Endodermal cell (in vitro differentiated cells): ENCODE measurements at regions not wholly inside any gene's neighbourhood (a gene's known extent, or its start where the extent isn't known, plus 50 kb on each side); places are given as distances from the start of the nearest gene placed in this dataset.

Experiments used
- DNase-seq: peaks from one replicate; pipeline ENCODE4 v3.0.0-alpha.2; 2017
- H3K27ac ChIP-seq: 2 replicates; pipeline ENCODE4 v1.5.1; 2013; ENCODE audit warnings: mild to moderate bottlenecking, low read depth, low read length, moderate library complexity
- H3K27me3 ChIP-seq: 2 replicates; pipeline ENCODE4 v1.6.1; 2013; ENCODE audit warnings: mild to moderate bottlenecking, low read length, moderate library complexity; ENCODE audit not compliant: insufficient read depth, control insufficient read depth, poor library complexity, severe bottlenecking
- H3K36me3 ChIP-seq: 2 replicates; pipeline ENCODE4 v1.7.0; 2013; ENCODE audit warnings: mild to moderate bottlenecking, low read length, moderate library complexity; ENCODE audit not compliant: control insufficient read depth, insufficient read depth
- H3K4me1 ChIP-seq: one replicate; pipeline ENCODE4 v1.7.0; 2013; ENCODE audit warnings: low read length; ENCODE audit not compliant: control insufficient read depth, insufficient read depth
- H3K4me3 ChIP-seq: 2 replicates; pipeline ENCODE4 v1.5.1; 2013; ENCODE audit warnings: mild to moderate bottlenecking, low read length, moderate library complexity
- H3K9ac ChIP-seq: 2 replicates; pipeline ENCODE4 v1.6.1; 2013; ENCODE audit warnings: mild to moderate bottlenecking, low read length, moderate library complexity; ENCODE audit not compliant: poor library complexity, severe bottlenecking; ENCODE audit errors: extremely low read depth
- H3K9me3 ChIP-seq: 2 replicates; pipeline ENCODE4 v1.6.1; 2013; ENCODE audit warnings: mild to moderate bottlenecking, low read length, moderate library complexity; ENCODE audit not compliant: control insufficient read depth
- H3K27ac Mint-ChIP-seq: 2 replicates; pipeline ENCODE4 v1.8.0; 2020; ENCODE audit warnings: mixed read lengths
- H3K27me3 Mint-ChIP-seq: 2 replicates; pipeline ENCODE4 v1.8.0; 2021; ENCODE audit warnings: mild to moderate bottlenecking, mixed read lengths; ENCODE audit not compliant: insufficient read depth
- H3K36me3 Mint-ChIP-seq: 2 replicates; pipeline ENCODE4 v1.8.0; 2020; ENCODE audit warnings: low read depth, mixed read lengths
- H3K4me1 Mint-ChIP-seq: 2 replicates; pipeline ENCODE4 v1.8.0; 2020; ENCODE audit warnings: mixed read lengths
- H3K4me3 Mint-ChIP-seq: 2 replicates; pipeline ENCODE4 v1.8.0; 2020; ENCODE audit warnings: mild to moderate bottlenecking, moderate library complexity, mixed read lengths
- H3K9me3 Mint-ChIP-seq: 2 replicates; pipeline ENCODE4 v1.8.0; 2020; ENCODE audit warnings: mild to moderate bottlenecking, mixed read lengths
- WGBS, 2 experiments: methylation state at CpG; one replicate each; pipeline versions ENCODE4 v1.1.5 to v1.1.7; 2013; ENCODE audit warnings: missing lambda C conversion rate in 2 of 2, mixed read lengths in 1 of 2; ENCODE audit not compliant: insufficient coverage in 1 of 2, insufficient read length in 1 of 2; 5-methylcytosine and 5-hydroxymethylcytosine counted together
- TF ChIP-seq, protein P1 (sequence below): fragments of 200-600 bp; sonication (generic); conservative IDR thresholded peaks from 2 replicates; pipeline ENCODE4 v1.5.0; 2021; ENCODE audit warnings: antibody characterized with exemption, mild to moderate bottlenecking

DNA sequence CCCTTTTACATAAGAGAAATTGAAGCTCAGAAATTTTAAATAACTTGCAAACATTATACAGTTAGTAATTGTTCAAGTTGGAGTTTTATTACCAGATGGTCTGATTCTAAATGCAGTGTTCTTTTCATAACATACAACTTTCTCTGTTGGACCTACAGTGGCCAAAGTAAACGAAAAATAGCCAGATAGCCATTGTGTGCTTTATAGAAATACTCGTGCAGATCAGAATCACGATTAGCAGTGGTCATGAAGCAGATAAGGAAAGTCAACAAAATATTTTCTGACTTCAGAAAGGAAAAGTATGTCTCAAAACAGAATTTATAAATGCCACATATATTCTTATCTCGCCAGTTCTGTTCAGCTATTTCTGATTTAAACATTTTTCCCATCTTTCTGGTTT, 436.9 kb downstream of the CNTN6 start:
- TF ChIP-seq, protein P1, sequence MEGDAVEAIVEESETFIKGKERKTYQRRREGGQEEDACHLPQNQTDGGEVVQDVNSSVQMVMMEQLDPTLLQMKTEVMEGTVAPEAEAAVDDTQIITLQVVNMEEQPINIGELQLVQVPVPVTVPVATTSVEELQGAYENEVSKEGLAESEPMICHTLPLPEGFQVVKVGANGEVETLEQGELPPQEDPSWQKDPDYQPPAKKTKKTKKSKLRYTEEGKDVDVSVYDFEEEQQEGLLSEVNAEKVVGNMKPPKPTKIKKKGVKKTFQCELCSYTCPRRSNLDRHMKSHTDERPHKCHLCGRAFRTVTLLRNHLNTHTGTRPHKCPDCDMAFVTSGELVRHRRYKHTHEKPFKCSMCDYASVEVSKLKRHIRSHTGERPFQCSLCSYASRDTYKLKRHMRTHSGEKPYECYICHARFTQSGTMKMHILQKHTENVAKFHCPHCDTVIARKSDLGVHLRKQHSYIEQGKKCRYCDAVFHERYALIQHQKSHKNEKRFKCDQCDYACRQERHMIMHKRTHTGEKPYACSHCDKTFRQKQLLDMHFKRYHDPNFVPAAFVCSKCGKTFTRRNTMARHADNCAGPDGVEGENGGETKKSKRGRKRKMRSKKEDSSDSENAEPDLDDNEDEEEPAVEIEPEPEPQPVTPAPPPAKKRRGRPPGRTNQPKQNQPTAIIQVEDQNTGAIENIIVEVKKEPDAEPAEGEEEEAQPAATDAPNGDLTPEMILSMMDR = no peak
- 69 to 71% methylated on average over 3 to 4 of the region's 4 CpGs for WGBS, 2 experiments
- no peaks in the 10 kb centered on the region for H3K4me1 ChIP-seq
- H3K36me3 ChIP-seq = no peaks in the 10 kb centered on the region
- Mint-ChIP-seq H3K4me3 (no peak overlapping the region), H3K27me3 (no peaks in the 10 kb centered on the region), H3K36me3 (no peaks in the 10 kb centered on the region), H3K27ac (no peak overlapping the region), H3K9me3 (no peaks in the 10 kb centered on the region), H3K4me1 (peaks cover 4% of the 10 kb centered on the region)
- no peak for DNase-seq
- H3K9ac ChIP-seq = no peak overlapping the region
- no peak overlapping the region for H3K4me3 ChIP-seq
- H3K9me3 ChIP-seq = peaks cover 12% of the 10 kb centered on the region
- no peak overlapping the region for H3K27ac ChIP-seq
- no peaks in the 10 kb centered on the region for H3K27me3 ChIP-seq

DNA sequence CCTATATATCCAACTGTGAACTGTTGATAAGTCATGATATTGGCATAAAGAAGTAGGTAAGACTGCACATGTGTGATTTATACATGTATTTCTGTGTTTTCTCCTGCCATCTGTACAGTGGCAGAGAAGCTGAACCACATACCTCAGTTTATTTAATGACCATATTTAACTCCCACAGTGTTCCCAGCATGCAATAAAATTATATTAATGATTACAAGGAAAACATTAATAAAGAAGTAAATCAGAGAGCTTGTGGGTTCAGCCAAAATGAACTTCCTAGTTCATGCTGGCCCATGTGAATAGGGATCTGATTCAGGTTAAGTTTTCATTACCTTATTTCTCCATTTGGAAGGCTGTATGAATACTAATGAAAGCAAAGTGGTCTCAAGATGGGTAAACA, 439.2 kb downstream of the CNTN6 start:
- no peaks in the 10 kb centered on the region for H3K36me3 ChIP-seq
- peaks cover 4% of the 10 kb centered on the region for H3K4me1 Mint-ChIP-seq
- DNase-seq = no peak
- H3K27me3 Mint-ChIP-seq = no peaks in the 10 kb centered on the region
- no peaks in the 10 kb centered on the region for H3K36me3 Mint-ChIP-seq
- H3K27ac Mint-ChIP-seq = no peak overlapping the region
- TF ChIP-seq, protein P1 = no peak
- no peak overlapping the region for H3K9ac ChIP-seq
- no peaks in the 10 kb centered on the region for H3K27me3 ChIP-seq
- no peak overlapping the region for H3K4me3 ChIP-seq
- peaks cover 30% of the 10 kb centered on the region for H3K9me3 ChIP-seq
- H3K4me1 ChIP-seq = no peaks in the 10 kb centered on the region
- H3K9me3 Mint-ChIP-seq = peaks cover 20% of the 10 kb centered on the region
- H3K27ac ChIP-seq = no peak overlapping the region
- no peak overlapping the region for H3K4me3 Mint-ChIP-seq

DNA sequence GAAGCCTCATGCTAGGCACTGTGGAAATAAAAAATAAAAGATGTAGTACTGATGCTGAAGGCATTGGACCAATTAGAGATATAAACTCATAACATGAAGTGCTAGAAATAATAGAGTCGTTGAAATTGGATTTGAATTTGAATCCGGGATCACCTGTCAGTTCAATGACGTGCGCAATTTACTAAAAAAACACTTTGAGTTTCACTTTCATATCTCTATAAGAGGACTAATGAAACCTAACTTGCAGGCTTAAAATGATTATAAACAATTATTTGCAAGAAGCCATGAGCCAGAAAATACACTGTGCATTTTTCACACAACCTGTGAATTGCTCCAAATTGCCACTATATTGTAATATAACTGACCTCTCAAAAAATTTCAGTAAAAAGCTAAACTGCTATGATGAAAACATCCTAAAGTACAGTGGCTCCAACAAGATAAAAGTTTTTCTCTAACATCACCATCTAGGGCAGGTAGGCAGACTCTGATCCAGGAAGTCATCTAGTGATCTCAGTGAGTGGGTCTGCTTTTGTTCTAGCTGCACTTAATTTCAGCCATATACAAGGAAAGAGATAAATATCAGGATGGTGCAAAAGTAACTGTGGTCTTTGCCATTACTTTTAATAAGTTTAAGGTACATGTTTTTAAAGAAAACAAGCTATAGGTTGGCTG, 440.2 kb downstream of the CNTN6 start:
- TF ChIP-seq, protein P1 = no peak
- H3K27ac Mint-ChIP-seq = no peak overlapping the region
- H3K4me3 ChIP-seq = no peak overlapping the region
- peaks cover 41% of the 10 kb centered on the region for H3K9me3 ChIP-seq
- no peak for DNase-seq
- no peaks in the 10 kb centered on the region for H3K27me3 ChIP-seq
- H3K36me3 ChIP-seq = no peaks in the 10 kb centered on the region
- WGBS, 2 experiments = 92 to 96% methylated on average over 4 of the region's 4 CpGs
- H3K27me3 Mint-ChIP-seq = no peaks in the 10 kb centered on the region
- H3K9me3 Mint-ChIP-seq = peaks cover 24% of the 10 kb centered on the region
- H3K4me1 ChIP-seq = no peaks in the 10 kb centered on the region
- peaks cover 4% of the 10 kb centered on the region for H3K4me1 Mint-ChIP-seq
- no peak overlapping the region for H3K9ac ChIP-seq
- no peak overlapping the region for H3K4me3 Mint-ChIP-seq
- no peak overlapping the region for H3K27ac ChIP-seq
- H3K36me3 Mint-ChIP-seq = no peaks in the 10 kb centered on the region
